HepG2 (cell line): ENCODE measurements at regions not wholly inside any gene's neighbourhood (a gene's known extent, or its start where the extent isn't known, plus 50 kb on each side); places are given as distances from the start of the nearest gene placed in this dataset.

Experiments used
- ATAC-seq: fragments of 200-7000 bp; cut with Tn5 transposase; 3 replicates; pipeline ENCODE4 v1.9.1; 2020; ENCODE audit warnings: mild to moderate bottlenecking, moderate library complexity
- BruUV-seq: library from RNA; stranded (reverse); fragments of 400-500 nt; replicated peaks from 2 replicates; lab custom pipeline; 2021; lab: Mats Ljungman, UMichigan
- CTCF ChIA-PET: fragments of 300-600 bp; formaldehyde crosslinking; extraction: SDS; loops from one replicate; lab custom pipeline; 2021; ENCODE audit warnings: low total read pairs, inconsistent platforms, low intra/inter-chr PET ratio; lab: Yijun Ruan, JAX
- POLR2A ChIA-PET: fragments of 350-600 bp; sonication (Branson Sonifier 250); formaldehyde crosslinking; loops from one replicate; lab custom pipeline; 2020; ENCODE audit warnings: antibody characterized with exemption, inconsistent platforms; lab: Yijun Ruan, JAX
- DNase-seq: peaks from one replicate; pipeline ENCODE4 v3.0.0-alpha.2; 2015; ENCODE audit warnings: low spot score
- FAIRE-seq: peaks from 3 replicates; lab custom pipeline; 2011; peaks lifted over from hg19 to GRCh38; lab: Jason Lieb, UNC
- H2AFZ ChIP-seq: one replicate; pipeline ENCODE4 v1.6.1; 2011; ENCODE audit warnings: low read length, inconsistent platforms
- H3K27ac ChIP-seq: fragments of 300-600 bp; 3 replicates; pipeline ENCODE4 v1.8.0; 2011; ENCODE audit warnings: mixed run types, mild to moderate bottlenecking, mixed read lengths, low read length, inconsistent platforms; ENCODE audit not compliant: insufficient read depth; ENCODE audit errors: extremely low read length
- H3K27me3 ChIP-seq, 2 experiments: fragments of 200-600 bp in 1 of 2; 2 replicates in 1 of 2; 3 replicates in 1 of 2; pipeline versions ENCODE4 v1.6.0 to v1.8.0; 2011; ENCODE audit warnings: low read length in 2 of 2, mild to moderate bottlenecking in 2 of 2, moderate library complexity in 2 of 2, inconsistent platforms in 1 of 2; ENCODE audit not compliant: insufficient read depth in 2 of 2, control insufficient read depth in 1 of 2
- H3K36me3 ChIP-seq, 2 experiments: fragments of 200-600 bp in 1 of 2; replicated peaks in 1 of 2; 2 replicates in 1 of 2; 3 replicates in 1 of 2; pipeline versions ENCODE4 v1.5.1 to v1.8.0; 2011; ENCODE audit warnings: low read length in 2 of 2, inconsistent platforms in 1 of 2; ENCODE audit not compliant: insufficient read depth in 2 of 2, control insufficient read depth in 1 of 2
- H3K4me1 ChIP-seq: 2 replicates; pipeline ENCODE4 v1.5.1; 2012; ENCODE audit warnings: low read length, inconsistent platforms; ENCODE audit not compliant: insufficient read depth
- H3K4me2 ChIP-seq: 2 replicates; pipeline ENCODE4 v1.6.0; 2011; ENCODE audit warnings: low read depth, low read length, inconsistent platforms
- H3K4me3 ChIP-seq, 3 experiments: fragments of 200-600 bp in 1 of 3; sonication (generic), shearing (Covaris generic) in 1 of 3; replicated peaks in 1 of 3; 2 replicates each; pipeline ENCODE4 v1.5.1; 2011 to 2016; ENCODE audit warnings: low read length in 3 of 3, inconsistent platforms in 2 of 3, low read depth in 2 of 3, mild to moderate bottlenecking in 2 of 3, control low read depth in 1 of 3, mixed read lengths in 1 of 3; ENCODE audit not compliant: insufficient read depth in 1 of 3
- H3K79me2 ChIP-seq: one replicate; pipeline ENCODE4 v1.6.1; 2011; ENCODE audit warnings: low read length, inconsistent platforms; ENCODE audit not compliant: insufficient read depth
- H3K9ac ChIP-seq: 2 replicates; pipeline ENCODE4 v1.6.0; 2011; ENCODE audit warnings: mild to moderate bottlenecking, low read depth, low read length, inconsistent platforms; ENCODE audit not compliant: insufficient read depth
- H3K9me3 ChIP-seq: 2 replicates; pipeline ENCODE4 v1.5.1; 2012; ENCODE audit warnings: mild to moderate bottlenecking, low read length
- H4K20me1 ChIP-seq: 2 replicates; pipeline ENCODE4 v1.6.0; 2011; ENCODE audit warnings: inconsistent platforms, mild to moderate bottlenecking, low read length, moderate library complexity; ENCODE audit not compliant: insufficient read depth
- HMG20A ChIP-seq: IDR thresholded peaks from 2 replicates; pipeline ENCODE4 v1.6.1; 2016; ENCODE audit warnings: borderline replicate concordance
- HNF1A ChIP-seq, 2 experiments: sonication (generic) in 1 of 2; formaldehyde crosslinking in 1 of 2; IDR thresholded peaks; 2 replicates each; pipeline versions ENCODE4 v1.4.0 to v1.6.1; 2016 to 2020; ENCODE audit warnings: borderline replicate concordance in 1 of 2, low read depth in 1 of 2, mild to moderate bottlenecking in 1 of 2, missing genetic modification reagents in 1 of 2
- TMF1 ChIP-seq: sonication (generic); formaldehyde crosslinking; IDR thresholded peaks from 2 replicates; pipeline ENCODE4 v1.8.1; 2022; ENCODE audit warnings: low read depth, missing genetic modification reagents
- YEATS4 ChIP-seq: sonication (generic); formaldehyde crosslinking; IDR thresholded peaks from 2 replicates; pipeline ENCODE4 v1.4.0; 2020; ENCODE audit warnings: missing genetic modification reagents, borderline replicate concordance
- ZBTB4 ChIP-seq: sonication (generic); formaldehyde crosslinking; IDR thresholded peaks from 2 replicates; pipeline ENCODE4 v1.4.0; 2020; ENCODE audit warnings: missing genetic modification reagents, mild to moderate bottlenecking, borderline replicate concordance
- ZNF570 ChIP-seq: sonication (generic); formaldehyde crosslinking; IDR thresholded peaks from 2 replicates; pipeline ENCODE4 v1.4.0; 2020; ENCODE audit warnings: mild to moderate bottlenecking, missing genetic modification reagents, borderline replicate concordance
- ZNF614 ChIP-seq: IDR thresholded peaks from 2 replicates; pipeline ENCODE4 v1.6.1; 2018; ENCODE audit warnings: missing biosample characterization, missing genetic modification reagents, inconsistent platforms, borderline replicate concordance
- ZSCAN20 ChIP-seq: sonication (generic); formaldehyde crosslinking; IDR thresholded peaks from 2 replicates; pipeline ENCODE4 v1.4.0; 2020; ENCODE audit warnings: missing genetic modification reagents, mild to moderate bottlenecking, borderline replicate concordance
- WGBS: methylation state at CpG from one replicate; pipeline ENCODE4 v1.1.6; 2017; ENCODE audit warnings: low lambda C conversion rate; 5-methylcytosine and 5-hydroxymethylcytosine counted together
- in situ Hi-C: cut with HindIII; loops from 2 replicates; pipeline ENCODE4 v1.10.0; 2017; ENCODE audit warnings: low pct_unique_long_range_greater_than_20kb; ENCODE audit not compliant: extremely low pct_ligation_motif_present
- intact Hi-C: fragments of 100-400 bp; cut with micrococcal nuclease; formaldehyde crosslinking; loops from one replicate; pipeline ENCODE4 v1.10.0; 2022; ENCODE audit not compliant: unreplicated experiment
- TF ChIP-seq, protein P1 (sequence below): IDR thresholded peaks from 2 replicates; pipeline ENCODE4 v1.6.1; 2016
- TF ChIP-seq, protein P2 (sequence below): sonication (generic); formaldehyde crosslinking; IDR thresholded peaks from 2 replicates; pipeline ENCODE4 v1.4.0; 2020; ENCODE audit warnings: mild to moderate bottlenecking, low read depth, missing genetic modification reagents

GRCh38 chr7:84780158-84781124, 406.4 kb downstream of the SEMA3D start (continued):
- TF ChIP-seq, protein P1, sequence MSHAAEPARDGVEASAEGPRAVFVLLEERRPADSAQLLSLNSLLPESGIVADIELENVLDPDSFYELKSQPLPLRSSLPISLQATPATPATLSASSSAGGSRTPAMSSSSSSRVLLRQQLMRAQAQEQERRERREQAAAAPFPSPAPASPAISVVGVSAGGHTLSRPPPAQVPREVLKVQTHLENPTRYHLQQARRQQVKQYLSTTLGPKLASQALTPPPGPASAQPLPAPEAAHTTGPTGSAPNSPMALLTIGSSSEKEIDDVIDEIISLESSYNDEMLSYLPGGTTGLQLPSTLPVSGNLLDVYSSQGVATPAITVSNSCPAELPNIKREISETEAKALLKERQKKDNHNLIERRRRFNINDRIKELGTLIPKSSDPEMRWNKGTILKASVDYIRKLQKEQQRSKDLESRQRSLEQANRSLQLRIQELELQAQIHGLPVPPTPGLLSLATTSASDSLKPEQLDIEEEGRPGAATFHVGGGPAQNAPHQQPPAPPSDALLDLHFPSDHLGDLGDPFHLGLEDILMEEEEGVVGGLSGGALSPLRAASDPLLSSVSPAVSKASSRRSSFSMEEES (CRISPR knock-in tag), result no peak
- no peak for TF ChIP-seq ZNF614 (CRISPR knock-in tag)
- TF ChIP-seq YEATS4 (CRISPR knock-in tag), result no peak
- no peak for TF ChIP-seq HMG20A (CRISPR knock-in tag)
- no peak for TF ChIP-seq ZNF570
- TF ChIP-seq, all 625 proteins: peak for 0

GRCh38 chr7:84757761-84758160, 429.1 kb downstream of the SEMA3D start:
- no peak for DNase-seq
- ChIA-PET POLR2A (no interaction called here), CTCF (no interaction called here)
- Histone ChIP-seq H3K79me2 (no peaks in the 10 kb centered on the region), H3K9ac (no peak overlapping the region), H3K4me3 (no peak overlapping the region), H3K36me3 (no peaks in the 10 kb centered on the region), H2AFZ (no peak overlapping the region), H3K27ac (no peak overlapping the region), H3K9me3 (no peaks in the 10 kb centered on the region), H3K4me1 (no peaks in the 10 kb centered on the region), H3K4me2 (no peak overlapping the region), H4K20me1 (no peaks in the 10 kb centered on the region), H3K27me3 (no peaks in the 10 kb centered on the region)
- BruUV-seq, result no TSS peak
- FAIRE-seq, result no peak
- WGBS, result 29% methylated on average over 4 of the region's 4 CpGs
- in situ Hi-C loops (no loop called here), intact Hi-C loops (no loop called here)
- no peak for ATAC-seq
- TF ChIP-seq HNF1A (IDR thresholded peaks at IDR 0.05; ENCODE audit: low read depth) (no peak), HNF1A (CRISPR knock-in tag; IDR thresholded peaks at IDR 0.05; ENCODE audit: borderline replicate concordance) (no peak), TMF1 (CRISPR knock-in tag) (no peak), ZBTB4 (CRISPR knock-in tag) (no peak), ZSCAN20 (CRISPR knock-in tag) (no peak)
- TF ChIP-seq, protein P2, sequence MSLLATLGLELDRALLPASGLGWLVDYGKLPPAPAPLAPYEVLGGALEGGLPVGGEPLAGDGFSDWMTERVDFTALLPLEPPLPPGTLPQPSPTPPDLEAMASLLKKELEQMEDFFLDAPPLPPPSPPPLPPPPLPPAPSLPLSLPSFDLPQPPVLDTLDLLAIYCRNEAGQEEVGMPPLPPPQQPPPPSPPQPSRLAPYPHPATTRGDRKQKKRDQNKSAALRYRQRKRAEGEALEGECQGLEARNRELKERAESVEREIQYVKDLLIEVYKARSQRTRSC (CRISPR knock-in tag), result no peak
